ENCODE measurements at regions not wholly inside any gene's neighbourhood (a gene's known extent, or its start where the extent isn't known, plus 50 kb on each side); places are given as distances from the start of the nearest gene placed in this dataset.
"Not testable (repeated sequence)": the region's sequence is repeated elsewhere in the genome, so short reads cannot be mapped to it uniquely, and the experiment has no call there.

- DNase-seq (ENCODE audit: low spot score) = no peak
Measured at GRCh38 chr4:97104006-97104405, 1039.3 kb downstream of the STPG2 start.

GRCh38 chr4:97104666-97105065 is 1038.6 kb downstream of the STPG2 start:
- DNase-seq (ENCODE audit: low spot score) = no peak

GRCh38 chr4:97105347-97106099 is 1037.8 kb downstream of the STPG2 start:
- no peak for DNase-seq (ENCODE audit: low spot score)

GRCh38 chr4:97106161-97106560 is 1037.1 kb downstream of the STPG2 start:
- no peak for DNase-seq (ENCODE audit: low spot score)

- DNase-seq (ENCODE audit: low spot score) = no peak
Measured at GRCh38 chr4:97110506-97110905, 1032.8 kb downstream of the STPG2 start.

- no peak for DNase-seq (ENCODE audit: low spot score)
Measured at GRCh38 chr4:97116511-97116910, 1026.8 kb downstream of the STPG2 start.

GRCh38 chr4:97121493-97121892 is 1021.8 kb downstream of the STPG2 start:
- no peak for DNase-seq (ENCODE audit: low spot score)

GRCh38 chr4:97123573-97123972 is 1019.7 kb downstream of the STPG2 start:
- no peak for DNase-seq (ENCODE audit: low spot score)

- DNase-seq (ENCODE audit: low spot score) = no peak
Measured at GRCh38 chr4:97132435-97132834, 1010.8 kb downstream of the STPG2 start.

GRCh38 chr4:97134456-97134855 is 1008.8 kb downstream of the STPG2 start:
- DNase-seq (ENCODE audit: low spot score) = no peak

GRCh38 chr4:97139791-97140190 is 1003.5 kb downstream of the STPG2 start:
- DNase-seq (ENCODE audit: low spot score) = no peak

- DNase-seq (ENCODE audit: low spot score) = no peak
Measured at GRCh38 chr4:97140545-97140944, 1002.7 kb downstream of the STPG2 start.

GRCh38 chr4:97141332-97141731 is 1001.9 kb downstream of the STPG2 start:
- DNase-seq (ENCODE audit: low spot score) = not testable (repeated sequence)

- DNase-seq (ENCODE audit: low spot score) = no peak
Measured at GRCh38 chr4:97142410-97142809, 1000.9 kb downstream of the STPG2 start.

- DNase-seq (ENCODE audit: low spot score) = no peak
Measured at GRCh38 chr4:97142893-97143292, 1000.4 kb downstream of the STPG2 start.

GRCh38 chr4:97144199-97144598 is 999.1 kb downstream of the STPG2 start:
- DNase-seq (ENCODE audit: low spot score) = no peak

- no peak for DNase-seq (ENCODE audit: low spot score)
Measured at GRCh38 chr4:97150966-97151365, 992.3 kb downstream of the STPG2 start.

GRCh38 chr4:97152149-97152548 is 991.1 kb downstream of the STPG2 start:
- DNase-seq (ENCODE audit: low spot score) = no peak

- no peak for DNase-seq (ENCODE audit: low spot score)
Measured at GRCh38 chr4:97153042-97153441, 990.2 kb downstream of the STPG2 start.

- no peak for DNase-seq (ENCODE audit: low spot score)
Measured at GRCh38 chr4:97159625-97160024, 983.7 kb downstream of the STPG2 start.

GRCh38 chr4:97185233-97185632 is 958.0 kb downstream of the STPG2 start:
- no peak for DNase-seq (ENCODE audit: low spot score)

GRCh38 chr4:97197106-97197505 is 946.2 kb downstream of the STPG2 start:
- no peak for DNase-seq (ENCODE audit: low spot score)

GRCh38 chr4:97208749-97209148 is 934.5 kb downstream of the STPG2 start:
- DNase-seq (ENCODE audit: low spot score) = no peak

GRCh38 chr4:97215409-97215941 is 927.8 kb downstream of the STPG2 start:
- DNase-seq (ENCODE audit: low spot score) = no peak

All from ecto neural progenitor cell (in vitro differentiated cells).